SK-MEL-5 (cell line): ENCODE measurements at regions not wholly inside any gene's neighbourhood (a gene's known extent, or its start where the extent isn't known, plus 50 kb on each side); places are given as distances from the start of the nearest gene placed in this dataset.
"Not testable (repeated sequence)": the region's sequence is repeated elsewhere in the genome, so short reads cannot be mapped to it uniquely, and the experiment has no call there.

Source experiments
- DNase-seq: peaks from one replicate; pipeline ENCODE4 v3.0.0-alpha.2; 2016; ENCODE audit warnings: low read depth, low spot score
- in situ Hi-C: cut with HindIII; loops from 2 replicates; pipeline ENCODE4 v1.10.0; 2016; ENCODE audit warnings: low sequenced_read_pairs, high pct_unique_total_duplicates, low pct_unique_long_range_greater_than_20kb

GRCh38 chr16:26596033-26596432, 470.7 kb upstream of the C16orf82 start:
- in situ Hi-C loops = not testable (repeated sequence)

GRCh38 chr16:26598061-26598460, 468.7 kb upstream of the C16orf82 start:
- in situ Hi-C loops = no loop called here
- DNase-seq = no peak

More at GRCh38 chr16:26596033-26596432, 470.7 kb upstream of the C16orf82 start:
- DNase-seq = not testable (repeated sequence)

- in situ Hi-C loops = no loop called here
- DNase-seq = no peak
Observed at GRCh38 chr16:26598998-26599784, 467.5 kb upstream of the C16orf82 start.

GRCh38 chr16:26599785-26600104, 467.0 kb upstream of the C16orf82 start:
- DNase-seq = no peak

GRCh38 chr16:26601335-26601734, 465.4 kb upstream of the C16orf82 start:
- in situ Hi-C loops = no loop called here
- no peak for DNase-seq

More at GRCh38 chr16:26599785-26600104, 467.0 kb upstream of the C16orf82 start:
- in situ Hi-C loops = no loop called here

GRCh38 chr16:26605626-26606271, 461.0 kb upstream of the C16orf82 start:
- in situ Hi-C loops = no loop called here
- DNase-seq = peak; percentile 10

GRCh38 chr16:26606381-26607150, 460.2 kb upstream of the C16orf82 start:
- DNase-seq = no peak
- in situ Hi-C loops = no loop called here

- DNase-seq = no peak
- in situ Hi-C loops = no loop called here
Observed at GRCh38 chr16:26614237-26614841, 452.4 kb upstream of the C16orf82 start.

- no peak for DNase-seq
- in situ Hi-C loops = no loop called here
Observed at GRCh38 chr16:26623442-26623841, 443.3 kb upstream of the C16orf82 start.

- in situ Hi-C loops = no loop called here
- no peak for DNase-seq
Observed at GRCh38 chr16:26627958-26628357, 438.8 kb upstream of the C16orf82 start.

GRCh38 chr16:26631365-26631764, 435.4 kb upstream of the C16orf82 start:
- DNase-seq, in situ Hi-C loops: not testable (repeated sequence)

- no peak for DNase-seq
- in situ Hi-C loops = no loop called here
Observed at GRCh38 chr16:26642047-26642664, 424.6 kb upstream of the C16orf82 start.

GRCh38 chr16:26643519-26643918, 423.2 kb upstream of the C16orf82 start:
- in situ Hi-C loops = no loop called here
- no peak for DNase-seq

- DNase-seq = peak; percentile 40
- in situ Hi-C loops = no loop called here
Observed at GRCh38 chr16:26644912-26645543, 421.7 kb upstream of the C16orf82 start.

- in situ Hi-C loops = no loop called here
Observed at GRCh38 chr16:26645614-26646013, 421.1 kb upstream of the C16orf82 start.

GRCh38 chr16:26647870-26648269, 418.9 kb upstream of the C16orf82 start:
- in situ Hi-C loops = no loop called here
- DNase-seq = no peak

More at GRCh38 chr16:26645614-26646013, 421.1 kb upstream of the C16orf82 start:
- DNase-seq = peak; percentile 61

- in situ Hi-C loops = no loop called here
Observed at GRCh38 chr16:26648851-26649250, 417.9 kb upstream of the C16orf82 start.

More at GRCh38 chr16:26648851-26649250, 417.9 kb upstream of the C16orf82 start:
- DNase-seq = no peak
